ENCODE measurements at regions not wholly inside any gene's neighbourhood (a gene's known extent, or its start where the extent isn't known, plus 50 kb on each side); places are given as distances from the start of the nearest gene placed in this dataset.

GRCh38 chr2:10990561-10991111, 78.9 kb downstream of the KCNF1 start:
- Mint-ChIP-seq H3K4me3 (peak overlapping the region in 1 of 8 donors; percentile 53), H3K27ac (peak overlapping the region in 1 of 6 donors; percentile 6), H3K27me3 (peaks cover 13 to 22% (median 17%) of the 10 kb centered on the region in 3 donors), H3K36me3 (no peaks in the 10 kb centered on the region), H3K9me3 (no peaks in the 10 kb centered on the region), H3K4me1 (no peaks in the 10 kb centered on the region)
- DNase-seq (no peak), ATAC-seq (ENCODE audit: low read depth in 2 of 2) (no peak)

GRCh38 chr2:10992023-10992791, 80.5 kb downstream of the KCNF1 start:
- no peak overlapping the region for H3K27ac Mint-ChIP-seq
- DNase-seq: no peak

GRCh38 chr2:10993001-10993481, 81.3 kb downstream of the KCNF1 start:
- no peak for ATAC-seq (ENCODE audit: low read depth in 2 of 2)
- no peaks in the 10 kb centered on the region for H3K4me1 Mint-ChIP-seq
- H3K27ac Mint-ChIP-seq: no peak overlapping the region
- H3K27me3 Mint-ChIP-seq: peaks cover 8 to 22% (median 15%) of the 10 kb centered on the region in 3 donors
- no peak overlapping the region for H3K4me3 Mint-ChIP-seq
- H3K9me3 Mint-ChIP-seq: no peaks in the 10 kb centered on the region
- DNase-seq: no peak
- no peaks in the 10 kb centered on the region for H3K36me3 Mint-ChIP-seq

More at GRCh38 chr2:10992023-10992791, 80.5 kb downstream of the KCNF1 start:
- Mint-ChIP-seq H3K36me3 (no peaks in the 10 kb centered on the region), H3K4me3 (no peak overlapping the region), H3K9me3 (no peaks in the 10 kb centered on the region), H3K4me1 (no peaks in the 10 kb centered on the region), H3K27me3 (peaks cover 8 to 22% (median 15%) of the 10 kb centered on the region in 3 donors)
- no peak for ATAC-seq (ENCODE audit: low read depth in 2 of 2)

GRCh38 chr2:10995366-10995970, 83.7 kb downstream of the KCNF1 start:
- no peak overlapping the region for H3K4me3 Mint-ChIP-seq
- DNase-seq (no peak), ATAC-seq (ENCODE audit: low read depth in 2 of 2) (no peak)
- H3K36me3 Mint-ChIP-seq: no peaks in the 10 kb centered on the region
- no peaks in the 10 kb centered on the region for H3K4me1 Mint-ChIP-seq
- no peak overlapping the region for H3K27ac Mint-ChIP-seq
- H3K9me3 Mint-ChIP-seq: no peaks in the 10 kb centered on the region
- peaks cover 8 to 22% (median 11%) of the 10 kb centered on the region in 3 donors for H3K27me3 Mint-ChIP-seq

- no peak overlapping the region for H3K27ac Mint-ChIP-seq
- no peak for ATAC-seq (ENCODE audit: low read depth in 2 of 2)
- H3K4me3 Mint-ChIP-seq: no peak overlapping the region
- H3K36me3 Mint-ChIP-seq: peaks cover 0 to 6% of the 10 kb centered on the region in 2 donors
- H3K9me3 Mint-ChIP-seq: peaks cover 0 to 5% (median 0%) of the 10 kb centered on the region in 7 donors
- no peak for DNase-seq
- peaks cover 14 to 49% (median 21%) of the 10 kb centered on the region in 3 donors for H3K27me3 Mint-ChIP-seq
- H3K4me1 Mint-ChIP-seq: no peaks in the 10 kb centered on the region
Measured at GRCh38 chr2:11004199-11004598, 92.5 kb downstream of the KCNF1 start.

GRCh38 chr2:11005032-11005431, 93.3 kb downstream of the KCNF1 start:
- Mint-ChIP-seq H3K27ac (no peak overlapping the region), H3K36me3 (peaks cover 0 to 9% of the 10 kb centered on the region in 2 donors), H3K27me3 (peaks cover 14 to 49% (median 21%) of the 10 kb centered on the region in 3 donors), H3K4me3 (no peak overlapping the region), H3K4me1 (no peaks in the 10 kb centered on the region), H3K9me3 (peaks cover 2 to 11% (median 5%) of the 10 kb centered on the region in 7 donors)
- DNase-seq (no peak), ATAC-seq (ENCODE audit: low read depth in 2 of 2) (no peak)

- Mint-ChIP-seq H3K4me3 (no peak overlapping the region), H3K9me3 (peaks cover 8 to 17% (median 14%) of the 10 kb centered on the region in 7 donors), H3K36me3 (peaks cover 0 to 15% of the 10 kb centered on the region in 2 donors), H3K27ac (no peak overlapping the region), H3K27me3 (peaks cover 14 to 49% (median 21%) of the 10 kb centered on the region in 3 donors), H3K4me1 (no peaks in the 10 kb centered on the region)
- DNase-seq (no peak), ATAC-seq (ENCODE audit: low read depth in 2 of 2) (no peak)
Measured at GRCh38 chr2:11006191-11006590, 94.5 kb downstream of the KCNF1 start.

GRCh38 chr2:11007331-11008264, 95.9 kb downstream of the KCNF1 start:
- Mint-ChIP-seq H3K27ac (no peak overlapping the region), H3K4me1 (no peaks in the 10 kb centered on the region), H3K9me3 (peaks cover 8 to 30% (median 22%) of the 10 kb centered on the region in 7 donors), H3K36me3 (peaks cover 0 to 9% of the 10 kb centered on the region in 2 donors), H3K27me3 (peaks cover 14 to 43% (median 21%) of the 10 kb centered on the region in 3 donors), H3K4me3 (no peak overlapping the region)
- DNase-seq (no peak), ATAC-seq (ENCODE audit: low read depth in 2 of 2) (no peak)

GRCh38 chr2:11008773-11009172, 97.0 kb downstream of the KCNF1 start:
- no peak for DNase-seq
- Mint-ChIP-seq H3K27me3 (peaks cover 14 to 33% (median 27%) of the 10 kb centered on the region in 3 donors), H3K4me1 (no peaks in the 10 kb centered on the region), H3K4me3 (no peak overlapping the region), H3K36me3 (peaks cover 4 to 13% of the 10 kb centered on the region in 2 donors), H3K9me3 (peaks cover 10 to 41% (median 24%) of the 10 kb centered on the region in 7 donors), H3K27ac (no peak overlapping the region)
- ATAC-seq (ENCODE audit: low read depth in 2 of 2): no peak

- H3K4me1 Mint-ChIP-seq: no peaks in the 10 kb centered on the region
- H3K27me3 Mint-ChIP-seq: peaks cover 14 to 29% (median 25%) of the 10 kb centered on the region in 3 donors
- ATAC-seq (ENCODE audit: low read depth in 2 of 2) (no peak), DNase-seq (no peak)
- peaks cover 10 to 41% (median 24%) of the 10 kb centered on the region in 7 donors for H3K9me3 Mint-ChIP-seq
- H3K36me3 Mint-ChIP-seq: peaks cover 5 to 16% of the 10 kb centered on the region in 2 donors
- no peak overlapping the region for H3K4me3 Mint-ChIP-seq
- H3K27ac Mint-ChIP-seq: no peak overlapping the region
Measured at GRCh38 chr2:11009176-11009575, 97.4 kb downstream of the KCNF1 start.

GRCh38 chr2:11009891-11010290, 98.2 kb downstream of the KCNF1 start:
- ATAC-seq (ENCODE audit: low read depth in 2 of 2) (no peak), DNase-seq (no peak)
- no peak overlapping the region for H3K27ac Mint-ChIP-seq
- peaks cover 5 to 16% of the 10 kb centered on the region in 2 donors for H3K36me3 Mint-ChIP-seq
- H3K9me3 Mint-ChIP-seq: peaks cover 10 to 41% (median 25%) of the 10 kb centered on the region in 7 donors
- no peak overlapping the region for H3K4me3 Mint-ChIP-seq
- peaks cover 7 to 22% (median 20%) of the 10 kb centered on the region in 3 donors for H3K27me3 Mint-ChIP-seq
- H3K4me1 Mint-ChIP-seq: no peaks in the 10 kb centered on the region

- H3K27ac Mint-ChIP-seq: no peak overlapping the region
- H3K9me3 Mint-ChIP-seq: peaks cover 10 to 41% (median 25%) of the 10 kb centered on the region in 7 donors
- ATAC-seq (ENCODE audit: low read depth in 2 of 2) (no peak), DNase-seq (no peak)
- H3K36me3 Mint-ChIP-seq: peaks cover 5 to 16% of the 10 kb centered on the region in 2 donors
- H3K4me1 Mint-ChIP-seq: no peaks in the 10 kb centered on the region
- H3K4me3 Mint-ChIP-seq: no peak overlapping the region
- H3K27me3 Mint-ChIP-seq: peaks cover 13 to 16% (median 15%) of the 10 kb centered on the region in 3 donors
Measured at GRCh38 chr2:11011359-11011758, 99.6 kb downstream of the KCNF1 start.
